ENCODE measurements at regions not wholly inside any gene's neighbourhood (a gene's known extent, or its start where the extent isn't known, plus 50 kb on each side); places are given as distances from the start of the nearest gene placed in this dataset.

DNA sequence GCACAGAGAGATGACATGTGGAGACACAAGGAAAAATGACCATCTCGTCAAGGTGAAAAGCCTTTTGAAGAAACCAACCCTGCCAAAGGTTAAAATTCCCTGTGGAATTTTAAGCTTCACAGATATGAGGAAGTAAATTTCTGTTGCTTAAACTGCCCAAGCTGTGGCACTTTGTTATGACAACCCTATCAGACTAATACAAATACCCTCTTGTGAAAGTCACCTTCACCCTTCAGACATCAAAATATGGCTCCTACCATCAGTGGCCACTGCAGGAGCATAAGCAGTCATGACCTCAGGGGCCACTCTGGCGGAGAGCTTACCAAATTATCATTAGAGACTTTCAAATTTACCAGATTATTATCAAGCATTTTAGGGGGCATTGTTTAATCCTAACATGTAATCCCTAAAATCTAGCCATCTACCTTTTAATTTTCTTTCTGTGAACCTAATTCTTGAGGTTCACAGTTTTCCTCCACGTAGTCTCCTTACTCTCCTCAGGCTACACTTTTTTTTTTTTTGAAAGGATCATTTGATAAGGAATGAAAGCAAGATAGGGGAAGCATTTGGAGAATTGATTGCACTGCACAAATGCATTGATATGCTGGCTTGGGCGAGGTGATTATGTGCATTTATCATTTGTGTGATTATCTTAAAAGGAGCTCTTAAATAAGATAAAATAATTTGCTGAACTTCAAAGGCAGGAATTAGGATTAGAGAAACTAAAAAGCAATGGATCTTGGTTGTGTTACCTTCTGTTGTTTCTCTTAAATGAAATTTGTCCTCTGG lies 90.3 kb downstream of the TMEM168 start:
- TF ChIP-seq ZFP82 (CRISPR knock-in tag; IDR thresholded peaks at IDR 0.05; ENCODE audit: borderline replicate concordance) (no peak), TARDBP (CRISPR knock-in tag; IDR thresholded peaks at IDR 0.05) (no peak), PTBP1 (IDR thresholded peaks at IDR 0.05; ENCODE audit: low read depth, low read length, poor library complexity, severe bottlenecking) (no peak), TAF1 (CRISPR knock-in tag; IDR thresholded peaks at IDR 0.05) (no peak)

Data from HepG2 (cell line).